ENCODE measurements at regions not wholly inside any gene's neighbourhood (a gene's known extent, or its start where the extent isn't known, plus 50 kb on each side); places are given as distances from the start of the nearest gene placed in this dataset.

DNA sequence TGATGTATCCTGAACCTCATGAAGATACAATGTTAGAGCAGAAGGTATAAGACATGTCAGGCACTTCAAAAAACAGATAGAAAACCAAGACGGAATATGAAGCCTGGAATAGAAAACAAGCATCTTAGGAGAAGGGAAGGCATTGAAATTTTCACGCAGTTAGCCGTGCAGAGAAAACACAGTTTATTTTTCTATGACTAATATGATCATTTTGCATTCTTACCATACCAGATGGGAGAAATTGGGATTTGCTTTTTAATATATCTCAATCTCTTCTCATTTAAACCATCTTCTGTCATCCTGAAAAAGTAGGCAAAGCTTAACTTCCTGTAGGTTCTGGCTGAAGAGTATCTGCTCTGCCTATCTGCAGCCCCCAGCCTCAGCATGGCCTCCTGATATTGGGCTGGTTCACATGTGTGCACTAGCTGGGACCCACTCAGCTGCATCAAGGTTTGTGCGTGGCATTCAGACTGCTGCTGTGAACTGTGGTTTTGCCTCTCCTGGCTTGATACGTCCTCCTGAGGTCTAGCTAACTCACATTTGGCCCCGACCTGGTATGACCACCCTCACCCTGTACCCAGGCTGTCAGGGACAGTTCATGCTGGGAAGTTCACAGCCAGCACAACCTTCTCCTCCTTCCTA, 392.5 kb upstream of the SASH1 start:
- H3K27ac ChIP-seq (ENCODE audit: low read depth in 1 of 2, low read length in 2 of 2): no peak overlapping the region
- TF ChIP-seq, protein P1, sequence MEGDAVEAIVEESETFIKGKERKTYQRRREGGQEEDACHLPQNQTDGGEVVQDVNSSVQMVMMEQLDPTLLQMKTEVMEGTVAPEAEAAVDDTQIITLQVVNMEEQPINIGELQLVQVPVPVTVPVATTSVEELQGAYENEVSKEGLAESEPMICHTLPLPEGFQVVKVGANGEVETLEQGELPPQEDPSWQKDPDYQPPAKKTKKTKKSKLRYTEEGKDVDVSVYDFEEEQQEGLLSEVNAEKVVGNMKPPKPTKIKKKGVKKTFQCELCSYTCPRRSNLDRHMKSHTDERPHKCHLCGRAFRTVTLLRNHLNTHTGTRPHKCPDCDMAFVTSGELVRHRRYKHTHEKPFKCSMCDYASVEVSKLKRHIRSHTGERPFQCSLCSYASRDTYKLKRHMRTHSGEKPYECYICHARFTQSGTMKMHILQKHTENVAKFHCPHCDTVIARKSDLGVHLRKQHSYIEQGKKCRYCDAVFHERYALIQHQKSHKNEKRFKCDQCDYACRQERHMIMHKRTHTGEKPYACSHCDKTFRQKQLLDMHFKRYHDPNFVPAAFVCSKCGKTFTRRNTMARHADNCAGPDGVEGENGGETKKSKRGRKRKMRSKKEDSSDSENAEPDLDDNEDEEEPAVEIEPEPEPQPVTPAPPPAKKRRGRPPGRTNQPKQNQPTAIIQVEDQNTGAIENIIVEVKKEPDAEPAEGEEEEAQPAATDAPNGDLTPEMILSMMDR (IDR thresholded peaks at IDR 0.05): no peak
- no peaks in the 10 kb centered on the region for H3K27me3 ChIP-seq (ENCODE audit: control insufficient read depth in 2 of 2, insufficient read depth in 2 of 2, low read length in 2 of 2)
- H3K4me2 ChIP-seq (replicated peaks; ENCODE audit: extremely low read depth, low read length, poor library complexity, severe bottlenecking): no peak overlapping the region
- intact Hi-C loops (cut with micrococcal nuclease): no loop called here
- H3K36me3 ChIP-seq (replicated peaks in 1 of 2; ENCODE audit: control insufficient read depth in 1 of 2, insufficient read depth in 2 of 2, low read length in 2 of 2): no peaks in the 10 kb centered on the region
- Mint-ChIP-seq H3K4me1 (no peaks in the 10 kb centered on the region), H3K27me3 (ENCODE audit: low read depth in 3 of 3) (peaks cover 0 to 1% (median 0%) of the 10 kb centered on the region in 3 donors), H3K36me3 (no peaks in the 10 kb centered on the region), H3K4me3 (no peak overlapping the region), H3K9me3 (peaks cover under 1 to 7% (median 3%) of the 10 kb centered on the region in 7 donors), H3K27ac (no peak overlapping the region)
- no peak for DNase-seq
- no peak overlapping the region for H2AFZ ChIP-seq (ENCODE audit: insufficient read depth, low read depth, low read length, poor library complexity, severe bottlenecking)
- no peaks in the 10 kb centered on the region for H4K20me1 ChIP-seq (ENCODE audit: insufficient read depth, low read length)
- H3K4me3 ChIP-seq (replicated peaks in 1 of 3; ENCODE audit: low read depth in 2 of 3, low read length in 3 of 3): no peak overlapping the region
- H3K4me1 ChIP-seq (ENCODE audit: control insufficient read depth in 1 of 2, insufficient read depth in 2 of 2, low read length in 2 of 2): no peaks in the 10 kb centered on the region
- no peaks in the 10 kb centered on the region for H3K79me2 ChIP-seq (ENCODE audit: insufficient read depth, low read length)
- H3K9ac ChIP-seq (ENCODE audit: insufficient read depth, low read length, poor library complexity, severe bottlenecking): no peak overlapping the region
- no peaks in the 10 kb centered on the region for H3K9me3 ChIP-seq (replicated peaks in 1 of 2; ENCODE audit: control insufficient read depth in 1 of 2, insufficient read depth in 1 of 2, low read length in 2 of 2)
- WGBS (ENCODE audit: insufficient coverage): 88% methylated on average over 3 of the region's 6 CpGs

DNA sequence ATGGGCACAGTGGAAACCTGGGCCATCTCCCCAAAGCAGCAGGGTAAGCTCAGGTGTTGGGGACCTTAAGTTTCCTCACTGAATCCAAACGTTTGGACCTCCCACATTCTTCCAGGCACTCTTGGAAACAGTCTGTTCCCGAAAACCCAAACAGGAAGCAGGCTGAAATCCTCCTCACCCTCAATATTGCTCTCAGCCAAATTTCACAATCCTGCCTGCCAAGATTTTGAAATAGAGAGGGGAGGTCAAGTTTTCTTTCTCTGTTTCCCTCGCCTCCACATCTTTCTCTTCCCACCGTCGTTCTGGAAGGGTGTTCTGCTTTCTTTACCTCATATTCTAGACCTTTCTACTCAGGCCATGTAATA, 392.0 kb upstream of the SASH1 start:
- no peak overlapping the region for H3K9ac ChIP-seq (ENCODE audit: insufficient read depth, low read length, poor library complexity, severe bottlenecking)
- no peaks in the 10 kb centered on the region for H3K36me3 ChIP-seq (replicated peaks in 1 of 2; ENCODE audit: control insufficient read depth in 1 of 2, insufficient read depth in 2 of 2, low read length in 2 of 2)
- H3K27ac Mint-ChIP-seq: no peak overlapping the region
- WGBS (ENCODE audit: insufficient coverage): 30% methylated on average over 2 of the region's 5 CpGs
- intact Hi-C loops (cut with micrococcal nuclease): no loop called here
- H3K4me3 ChIP-seq (replicated peaks in 1 of 3; ENCODE audit: low read depth in 2 of 3, low read length in 3 of 3): no peak overlapping the region
- H3K4me2 ChIP-seq (replicated peaks; ENCODE audit: extremely low read depth, low read length, poor library complexity, severe bottlenecking): no peak overlapping the region
- no peaks in the 10 kb centered on the region for H3K4me1 Mint-ChIP-seq
- H2AFZ ChIP-seq (ENCODE audit: insufficient read depth, low read depth, low read length, poor library complexity, severe bottlenecking): no peak overlapping the region
- H3K79me2 ChIP-seq (ENCODE audit: insufficient read depth, low read length): no peaks in the 10 kb centered on the region
- peaks cover 0 to 7% (median 3%) of the 10 kb centered on the region in 7 donors for H3K9me3 Mint-ChIP-seq
- H3K27me3 ChIP-seq (ENCODE audit: control insufficient read depth in 2 of 2, insufficient read depth in 2 of 2, low read length in 2 of 2): no peaks in the 10 kb centered on the region
- no peaks in the 10 kb centered on the region for H3K4me1 ChIP-seq (ENCODE audit: control insufficient read depth in 1 of 2, insufficient read depth in 2 of 2, low read length in 2 of 2)
- no peak overlapping the region for H3K27ac ChIP-seq (ENCODE audit: low read depth in 1 of 2, low read length in 2 of 2)
- no peak overlapping the region for H3K4me3 Mint-ChIP-seq
- H3K36me3 Mint-ChIP-seq: no peaks in the 10 kb centered on the region
- no peaks in the 10 kb centered on the region for H4K20me1 ChIP-seq (ENCODE audit: insufficient read depth, low read length)
- no peak for DNase-seq
- H3K9me3 ChIP-seq (replicated peaks in 1 of 2; ENCODE audit: control insufficient read depth in 1 of 2, insufficient read depth in 1 of 2, low read length in 2 of 2): no peaks in the 10 kb centered on the region
- TF ChIP-seq, protein P1 (IDR thresholded peaks at IDR 0.05): no peak
- peaks cover 0 to 1% (median 0%) of the 10 kb centered on the region in 3 donors for H3K27me3 Mint-ChIP-seq (ENCODE audit: low read depth in 3 of 3)
